SU-DHL-6 (cell line): ENCODE measurements at regions not wholly inside any gene's neighbourhood (a gene's known extent, or its start where the extent isn't known, plus 50 kb on each side); places are given as distances from the start of the nearest gene placed in this dataset.

Experiments used
- H2AFZ ChIP-seq: fragments of 200-600 bp; sonication (generic); 2 replicates; pipeline ENCODE4 v1.6.1; 2014; ENCODE audit warnings: low read depth, mild to moderate bottlenecking, moderate library complexity, mixed read lengths, antibody characterized with exemption, low read length; ENCODE audit not compliant: severe bottlenecking
- H3F3A ChIP-seq: fragments of 200-600 bp; shearing (Covaris generic); 2 replicates; pipeline ENCODE4 v1.6.0; 2016; ENCODE audit warnings: antibody characterized with exemption, mild to moderate bottlenecking; ENCODE audit not compliant: insufficient read depth
- H3K27ac ChIP-seq: fragments of 200-600 bp; sonication (generic); 2 replicates; pipeline ENCODE4 v1.5.1; 2016; ENCODE audit warnings: low read depth, mild to moderate bottlenecking, low read length, moderate library complexity, mixed read lengths
- H3K27me3 ChIP-seq: fragments of 200-600 bp; sonication (generic), shearing (Covaris generic); 2 replicates; pipeline ENCODE4 v1.6.0; 2014; ENCODE audit warnings: mild to moderate bottlenecking, low read length
- H3K36me3 ChIP-seq: fragments of 200-600 bp; sonication (generic); 2 replicates; pipeline ENCODE4 v1.6.1; 2014; ENCODE audit warnings: mild to moderate bottlenecking, low read length, mixed read lengths
- H3K4me2 ChIP-seq: fragments of 300-600, 200-600 bp; shearing (Covaris generic), sonication (generic); 2 replicates; pipeline ENCODE4 v1.6.0; 2014; ENCODE audit warnings: low read length, low read depth, mild to moderate bottlenecking; ENCODE audit not compliant: poor library complexity, severe bottlenecking
- H3K4me3 ChIP-seq: fragments of 200-600 bp; sonication (generic); 2 replicates; pipeline ENCODE4 v1.5.1; 2014; ENCODE audit warnings: antibody characterized with exemption, low read length, mild to moderate bottlenecking, mixed read lengths; ENCODE audit not compliant: insufficient read depth, poor library complexity, severe bottlenecking
- H3K79me2 ChIP-seq: fragments of 200-600 bp; sonication (generic); 2 replicates; pipeline ENCODE4 v1.6.1; 2014; ENCODE audit warnings: mild to moderate bottlenecking, low read length, moderate library complexity; ENCODE audit not compliant: insufficient read depth
- H3K9ac ChIP-seq: fragments of 200-600 bp; sonication (generic); 2 replicates; pipeline ENCODE4 v1.7.0; 2014; ENCODE audit warnings: mild to moderate bottlenecking, low read length
- H3K9me2 ChIP-seq: fragments of 200-600 bp; sonication (generic); replicated peaks from 2 replicates; pipeline ENCODE4 v1.6.1; 2014; ENCODE audit warnings: low read length; ENCODE audit not compliant: insufficient read depth
- H3K9me3 ChIP-seq: fragments of 200-600 bp; sonication (generic); 2 replicates; pipeline ENCODE4 v1.6.1; 2014; ENCODE audit warnings: low read length, mixed read lengths; ENCODE audit not compliant: insufficient read depth
- H4K20me1 ChIP-seq: fragments of 200-600 bp; sonication (generic); 2 replicates; pipeline ENCODE4 v1.6.1; 2014; ENCODE audit warnings: low read depth, mild to moderate bottlenecking, antibody characterized with exemption, low read length, moderate library complexity, mixed read lengths
- EZH2phosphoT487 ChIP-seq: fragments of 200-600 bp; sonication (generic), shearing (Covaris generic); conservative IDR thresholded peaks from 2 replicates; pipeline ENCODE4 v1.6.1; 2018; ENCODE audit warnings: mild to moderate bottlenecking, antibody characterized with exemption, low read length, moderate library complexity, mixed read lengths
- TF ChIP-seq, protein P1 (sequence below): fragments of 200-600 bp; sonication (generic); IDR thresholded peaks from one replicate; pipeline ENCODE4 v1.5.1; 2017; ENCODE audit warnings: antibody characterized with exemption, mild to moderate bottlenecking, low read length, moderate library complexity; ENCODE audit not compliant: insufficient read depth, poor library complexity, severe bottlenecking

DNA sequence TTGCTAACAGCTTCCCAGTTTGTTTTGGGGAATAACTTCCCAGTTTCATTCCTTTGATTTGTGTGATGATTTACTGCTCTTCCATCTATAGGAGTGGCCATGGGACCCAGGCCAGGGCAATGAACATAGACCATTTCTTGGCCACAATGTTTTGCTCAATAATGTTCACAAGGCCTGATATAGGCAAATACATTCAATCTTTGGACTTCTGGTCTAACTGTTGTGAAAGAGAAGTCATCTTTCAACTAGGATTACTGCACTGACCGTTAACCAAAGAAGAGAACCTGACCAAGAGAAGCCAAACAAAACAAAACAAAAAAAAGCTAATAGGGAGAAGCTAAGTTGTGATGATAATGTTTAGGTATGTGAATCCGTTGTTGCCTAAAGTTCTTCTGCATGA is 221.8 kb upstream of the SUCLG2 start:
- Histone ChIP-seq H4K20me1 (no peaks in the 10 kb centered on the region), H3K27ac (no peak overlapping the region), H3K79me2 (no peaks in the 10 kb centered on the region), H3K9me3 (no peaks in the 10 kb centered on the region), H3K36me3 (no peaks in the 10 kb centered on the region), H3K27me3 (no peaks in the 10 kb centered on the region), H3K9ac (no peak overlapping the region), H3K9me2 (no peaks in the 10 kb centered on the region), H2AFZ (no peak overlapping the region), H3K4me3 (no peak overlapping the region), H3F3A (no peaks in the 10 kb centered on the region), H3K4me2 (no peak overlapping the region)
- TF ChIP-seq EZH2phosphoT487: no peak
- TF ChIP-seq, protein P1, sequence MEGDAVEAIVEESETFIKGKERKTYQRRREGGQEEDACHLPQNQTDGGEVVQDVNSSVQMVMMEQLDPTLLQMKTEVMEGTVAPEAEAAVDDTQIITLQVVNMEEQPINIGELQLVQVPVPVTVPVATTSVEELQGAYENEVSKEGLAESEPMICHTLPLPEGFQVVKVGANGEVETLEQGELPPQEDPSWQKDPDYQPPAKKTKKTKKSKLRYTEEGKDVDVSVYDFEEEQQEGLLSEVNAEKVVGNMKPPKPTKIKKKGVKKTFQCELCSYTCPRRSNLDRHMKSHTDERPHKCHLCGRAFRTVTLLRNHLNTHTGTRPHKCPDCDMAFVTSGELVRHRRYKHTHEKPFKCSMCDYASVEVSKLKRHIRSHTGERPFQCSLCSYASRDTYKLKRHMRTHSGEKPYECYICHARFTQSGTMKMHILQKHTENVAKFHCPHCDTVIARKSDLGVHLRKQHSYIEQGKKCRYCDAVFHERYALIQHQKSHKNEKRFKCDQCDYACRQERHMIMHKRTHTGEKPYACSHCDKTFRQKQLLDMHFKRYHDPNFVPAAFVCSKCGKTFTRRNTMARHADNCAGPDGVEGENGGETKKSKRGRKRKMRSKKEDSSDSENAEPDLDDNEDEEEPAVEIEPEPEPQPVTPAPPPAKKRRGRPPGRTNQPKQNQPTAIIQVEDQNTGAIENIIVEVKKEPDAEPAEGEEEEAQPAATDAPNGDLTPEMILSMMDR: no peak

DNA sequence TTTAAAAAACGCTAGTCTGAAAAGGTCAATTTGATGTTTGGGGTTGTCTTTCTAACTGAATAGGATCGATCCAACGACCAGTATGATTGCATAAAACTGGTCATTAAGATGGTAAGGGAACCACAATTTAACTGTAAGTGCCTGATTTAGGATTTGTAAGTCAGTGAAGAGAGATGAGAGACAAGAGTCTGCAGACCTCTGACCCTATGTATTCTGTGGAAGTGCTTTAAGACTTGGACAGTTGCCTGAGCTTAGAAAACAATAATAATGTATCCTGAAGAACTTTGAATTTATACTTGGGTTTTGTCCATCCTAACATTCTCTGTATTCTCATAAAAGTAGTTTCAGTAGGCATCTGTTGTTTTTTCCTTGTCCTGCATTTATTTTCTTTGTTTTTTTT is 221.4 kb upstream of the SUCLG2 start:
- H4K20me1 ChIP-seq: no peaks in the 10 kb centered on the region
- no peak for TF ChIP-seq EZH2phosphoT487
- TF ChIP-seq, protein P1: no peak
- no peak overlapping the region for H2AFZ ChIP-seq
- H3K9me3 ChIP-seq: no peaks in the 10 kb centered on the region
- no peaks in the 10 kb centered on the region for H3K27me3 ChIP-seq
- H3K4me3 ChIP-seq: no peak overlapping the region
- H3K9me2 ChIP-seq: no peaks in the 10 kb centered on the region
- no peaks in the 10 kb centered on the region for H3K36me3 ChIP-seq
- H3K27ac ChIP-seq: no peak overlapping the region
- H3K4me2 ChIP-seq: no peak overlapping the region
- no peak overlapping the region for H3K9ac ChIP-seq
- no peaks in the 10 kb centered on the region for H3K79me2 ChIP-seq
- H3F3A ChIP-seq: no peaks in the 10 kb centered on the region

DNA sequence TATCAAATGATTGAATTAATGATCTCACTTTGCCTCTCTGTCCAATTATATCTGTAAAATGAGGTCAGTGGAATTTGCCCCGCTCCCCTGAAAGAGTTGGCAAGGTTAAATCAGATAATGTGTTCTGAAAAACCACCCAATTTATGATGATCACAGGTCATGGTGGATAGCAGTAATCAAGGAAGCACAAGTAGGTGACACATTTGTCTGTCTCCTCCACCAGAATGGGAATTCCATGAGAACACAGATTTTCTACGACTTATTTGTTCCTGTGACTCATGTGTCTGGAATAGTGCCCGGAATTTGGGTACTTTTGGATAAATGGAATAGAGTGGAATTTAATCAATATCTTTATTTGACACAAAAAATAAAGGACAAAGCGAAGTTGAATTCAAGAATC is 220.9 kb upstream of the SUCLG2 start:
- no peak overlapping the region for H3K4me2 ChIP-seq

More for the DNA sequence above, 220.9 kb upstream of the SUCLG2 start:
- no peaks in the 10 kb centered on the region for H3K27me3 ChIP-seq
- no peaks in the 10 kb centered on the region for H4K20me1 ChIP-seq
- no peak for TF ChIP-seq EZH2phosphoT487
- TF ChIP-seq, protein P1: no peak
- no peaks in the 10 kb centered on the region for H3K9me2 ChIP-seq
- H3K9me3 ChIP-seq: no peaks in the 10 kb centered on the region
- H3K36me3 ChIP-seq: no peaks in the 10 kb centered on the region
- H2AFZ ChIP-seq: no peak overlapping the region
- no peak overlapping the region for H3K27ac ChIP-seq
- H3F3A ChIP-seq: no peaks in the 10 kb centered on the region
- H3K4me3 ChIP-seq: no peak overlapping the region
- no peaks in the 10 kb centered on the region for H3K79me2 ChIP-seq
- no peak overlapping the region for H3K9ac ChIP-seq
